ENCODE measurements at regions not wholly inside any gene's neighbourhood (a gene's known extent, or its start where the extent isn't known, plus 50 kb on each side); places are given as distances from the start of the nearest gene placed in this dataset.

- Histone ChIP-seq H3K27ac (ENCODE audit: low read depth in 1 of 2, low read length in 2 of 2) (no peak overlapping the region), H3K27me3 (ENCODE audit: control insufficient read depth in 4 of 4, insufficient read depth in 4 of 4, low read length in 3 of 4) (no peaks in the 10 kb centered on the region), H3K4me1 (ENCODE audit: control insufficient read depth in 4 of 4, insufficient read depth in 4 of 4, low read length in 3 of 4) (no peaks in the 10 kb centered on the region), H3K9me3 (ENCODE audit: control insufficient read depth in 4 of 4, low read length in 3 of 4) (no peaks in the 10 kb centered on the region), H3K36me3 (ENCODE audit: control insufficient read depth in 4 of 4, insufficient read depth in 3 of 4, low read depth in 1 of 4, low read length in 3 of 4) (no peaks in the 10 kb centered on the region), H3K4me3 (ENCODE audit: low read depth in 1 of 3, low read length in 3 of 3) (no peak overlapping the region), H3K9ac (ENCODE audit: low read depth in 1 of 2, low read length in 2 of 2) (no peak overlapping the region)
- no peak for DNase-seq (ENCODE audit: low spot score)
- WGBS: 90% methylated on average over 6 of the region's 6 CpGs
- TF ChIP-seq REST (IDR thresholded peaks at IDR 0.05): no peak
- no peak for TF ChIP-seq FOXA2 (IDR thresholded peaks at IDR 0.05)
- no peak for TF ChIP-seq CTCF (IDR thresholded peaks at IDR 0.05; ENCODE audit: low read depth, low read length, missing input control)
- TF ChIP-seq FOXA1 (IDR thresholded peaks at IDR 0.05): no peak
- TF ChIP-seq RAD21 (IDR thresholded peaks at IDR 0.05): no peak
- TF ChIP-seq NR2F2 (IDR thresholded peaks at IDR 0.05): no peak
- no peak for TF ChIP-seq SP1 (IDR thresholded peaks at IDR 0.05)
- TF ChIP-seq JUND (IDR thresholded peaks at IDR 0.05): no peak
- TF ChIP-seq GABPA (IDR thresholded peaks at IDR 0.05 in 1 of 2, conservative IDR thresholded peaks at IDR 0.05 in 1 of 2): no peak
- TF ChIP-seq EGR1 (IDR thresholded peaks at IDR 0.05; ENCODE audit: low read depth in 2 of 2): no peak
- no peak for TF ChIP-seq TAF1 (conservative IDR thresholded peaks at IDR 0.05)
These were observed 366.5 kb downstream of the MATN1 start for GRCh38 chr1:30356839-30357238.

- no peak for DNase-seq (ENCODE audit: low spot score)
- no peaks in the 10 kb centered on the region for H3K9me3 ChIP-seq (ENCODE audit: control insufficient read depth in 4 of 4, low read length in 3 of 4)
- no peak overlapping the region for H3K27ac ChIP-seq (ENCODE audit: low read depth in 1 of 2, low read length in 2 of 2)
- H3K27me3 ChIP-seq (ENCODE audit: control insufficient read depth in 4 of 4, insufficient read depth in 4 of 4, low read length in 3 of 4): no peaks in the 10 kb centered on the region
- no peaks in the 10 kb centered on the region for H3K4me1 ChIP-seq (ENCODE audit: control insufficient read depth in 4 of 4, insufficient read depth in 4 of 4, low read length in 3 of 4)
- no peaks in the 10 kb centered on the region for H3K36me3 ChIP-seq (ENCODE audit: control insufficient read depth in 4 of 4, insufficient read depth in 3 of 4, low read depth in 1 of 4, low read length in 3 of 4)
- 0% methylated on average over 1 of the region's 1 CpG for WGBS
- TF ChIP-seq YY1 (IDR thresholded peaks at IDR 0.05): no peak
- TF ChIP-seq SP1 (IDR thresholded peaks at IDR 0.05): no peak
- TF ChIP-seq HNF4G (IDR thresholded peaks at IDR 0.05): no peak
- no peak for TF ChIP-seq RXRA (IDR thresholded peaks at IDR 0.05)
- no peak for TF ChIP-seq ZBTB33 (IDR thresholded peaks at IDR 0.05)
- TF ChIP-seq RAD21 (IDR thresholded peaks at IDR 0.05): no peak
- no peak for TF ChIP-seq TAF1 (conservative IDR thresholded peaks at IDR 0.05)
- TF ChIP-seq EGR1 (IDR thresholded peaks at IDR 0.05; ENCODE audit: low read depth in 2 of 2): no peak
- no peak for TF ChIP-seq CTCF (IDR thresholded peaks at IDR 0.05; ENCODE audit: low read depth, low read length, missing input control)
- no peak for TF ChIP-seq GABPA (IDR thresholded peaks at IDR 0.05 in 1 of 2, conservative IDR thresholded peaks at IDR 0.05 in 1 of 2)
- no peak for TF ChIP-seq ATF3 (IDR thresholded peaks at IDR 0.05)
- no peak for TF ChIP-seq FOXA2 (IDR thresholded peaks at IDR 0.05)
- no peak for TF ChIP-seq JUND (IDR thresholded peaks at IDR 0.05)
- TF ChIP-seq REST (IDR thresholded peaks at IDR 0.05): no peak
- no peak for TF ChIP-seq FOXA1 (IDR thresholded peaks at IDR 0.05)
- no peak for TF ChIP-seq NR2F2 (IDR thresholded peaks at IDR 0.05)
- TF ChIP-seq HNF4A (conservative IDR thresholded peaks at IDR 0.05): no peak
- no peak for TF ChIP-seq MAX (IDR thresholded peaks at IDR 0.05)
- H3K4me3 ChIP-seq (ENCODE audit: low read depth in 1 of 3, low read length in 3 of 3): no peak overlapping the region
- no peak overlapping the region for H3K9ac ChIP-seq (ENCODE audit: low read depth in 1 of 2, low read length in 2 of 2)
These were observed 369.0 kb downstream of the MATN1 start for GRCh38 chr1:30354410-30354809.
